ENCODE measurements at regions not wholly inside any gene's neighbourhood (a gene's known extent, or its start where the extent isn't known, plus 50 kb on each side); places are given as distances from the start of the nearest gene placed in this dataset.

- TF ChIP-seq POLR2A (IDR thresholded peaks at IDR 0.05) = no peak
- TF ChIP-seq, protein P1, sequence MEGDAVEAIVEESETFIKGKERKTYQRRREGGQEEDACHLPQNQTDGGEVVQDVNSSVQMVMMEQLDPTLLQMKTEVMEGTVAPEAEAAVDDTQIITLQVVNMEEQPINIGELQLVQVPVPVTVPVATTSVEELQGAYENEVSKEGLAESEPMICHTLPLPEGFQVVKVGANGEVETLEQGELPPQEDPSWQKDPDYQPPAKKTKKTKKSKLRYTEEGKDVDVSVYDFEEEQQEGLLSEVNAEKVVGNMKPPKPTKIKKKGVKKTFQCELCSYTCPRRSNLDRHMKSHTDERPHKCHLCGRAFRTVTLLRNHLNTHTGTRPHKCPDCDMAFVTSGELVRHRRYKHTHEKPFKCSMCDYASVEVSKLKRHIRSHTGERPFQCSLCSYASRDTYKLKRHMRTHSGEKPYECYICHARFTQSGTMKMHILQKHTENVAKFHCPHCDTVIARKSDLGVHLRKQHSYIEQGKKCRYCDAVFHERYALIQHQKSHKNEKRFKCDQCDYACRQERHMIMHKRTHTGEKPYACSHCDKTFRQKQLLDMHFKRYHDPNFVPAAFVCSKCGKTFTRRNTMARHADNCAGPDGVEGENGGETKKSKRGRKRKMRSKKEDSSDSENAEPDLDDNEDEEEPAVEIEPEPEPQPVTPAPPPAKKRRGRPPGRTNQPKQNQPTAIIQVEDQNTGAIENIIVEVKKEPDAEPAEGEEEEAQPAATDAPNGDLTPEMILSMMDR (IDR thresholded peaks at IDR 0.05) = no peak
- TF ChIP-seq EP300 (IDR thresholded peaks at IDR 0.05) = no peak
Observed at GRCh38 chr18:25818505-25818904, 271.9 kb downstream of the SS18 start.

All from ovary (tissue), 3 donors.